ENCODE measurements at regions not wholly inside any gene's neighbourhood (a gene's known extent, or its start where the extent isn't known, plus 50 kb on each side); places are given as distances from the start of the nearest gene placed in this dataset.

DNA sequence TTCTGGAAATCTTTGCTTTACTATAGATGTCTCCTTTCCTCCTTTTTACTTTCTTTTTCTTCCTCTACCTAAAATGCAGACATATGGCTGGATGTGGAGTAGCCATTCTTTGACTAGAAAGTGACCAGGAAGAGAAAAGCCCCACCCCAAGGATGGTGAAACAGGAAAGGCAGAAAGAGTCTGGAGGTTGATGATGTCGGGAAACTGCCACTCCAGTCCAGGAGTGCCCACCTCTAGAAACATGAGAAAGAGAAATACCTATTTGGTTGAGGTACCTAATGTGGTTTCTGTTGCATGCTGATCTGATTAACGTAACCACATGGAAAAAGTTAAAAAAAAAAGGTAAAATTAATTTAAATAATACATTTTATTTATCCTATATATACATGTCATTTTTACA lies 55.2 kb upstream of the SSR3 start (continued):
- TF ChIP-seq ZBTB33 (IDR thresholded peaks at IDR 0.05; ENCODE audit: extremely low read depth, insufficient replicate concordance, low read length) (no peak), RAD21 (IDR thresholded peaks at IDR 0.05; ENCODE audit: low read depth) (no peak)

DNA sequence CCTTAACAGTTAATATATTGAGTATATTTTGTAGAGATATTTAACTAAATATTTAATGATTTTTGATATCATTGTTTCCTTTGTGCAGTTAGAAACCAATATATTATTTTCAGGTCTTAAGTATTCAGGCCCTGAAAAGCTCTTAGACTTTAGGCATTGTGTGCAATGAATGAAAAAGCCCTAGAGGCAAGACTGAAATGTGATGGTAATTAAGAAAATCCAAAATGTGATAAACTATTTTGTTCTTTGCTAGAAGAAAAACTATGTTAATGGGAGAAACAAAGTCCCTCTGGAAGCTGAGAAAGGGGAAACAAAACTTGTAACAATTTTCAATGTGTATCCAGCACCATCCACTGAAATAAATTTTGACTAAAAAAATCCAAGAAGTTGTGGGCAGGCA lies 54.6 kb upstream of the SSR3 start:
- H2AFZ ChIP-seq (ENCODE audit: low read depth, low read length, poor library complexity, severe bottlenecking) = no peak overlapping the region
- H3K4me1 ChIP-seq (ENCODE audit: control insufficient read depth in 1 of 2, insufficient read depth in 2 of 2, low read length in 2 of 2) = peaks cover 0 to 15% of the 10 kb centered on the region in 2 experiments; a peak in 3 of 4 replicates
- ATAC-seq = no peak
- H3K27me3 ChIP-seq (ENCODE audit: insufficient read depth, low read length) = no peaks in the 10 kb centered on the region
- ChIA-PET CTCF (no interaction called here), POLR2A (no interaction called here), RAD21 (ENCODE audit: low non-redundant PET in 1 of 2, low total read pairs in 2 of 2, uncharacterized antibody in 2 of 2, unreplicated experiment in 2 of 2) (no interaction called here)
- TF ChIP-seq FOSL1 (IDR thresholded peaks at IDR 0.05; ENCODE audit: low read depth) = no peak
- no peak for TF ChIP-seq SRF (IDR thresholded peaks at IDR 0.05; ENCODE audit: low read depth)
- TF ChIP-seq ZNF274 (IDR thresholded peaks at IDR 0.05; ENCODE audit: low read depth, low read length) = no peak
- no peak for TF ChIP-seq EZH2 (IDR thresholded peaks at IDR 0.05)
- no peak for TF ChIP-seq ZFX (IDR thresholded peaks at IDR 0.05)
- TF ChIP-seq CTCF (IDR thresholded peaks at IDR 0.05 in 2 of 3, conservative IDR thresholded peaks at IDR 0.05 in 1 of 3; ENCODE audit: borderline replicate concordance in 1 of 3, insufficient read depth in 1 of 3, low read depth in 2 of 3, low read length in 2 of 3) = no peak
- no peak for TF ChIP-seq EGR1 (IDR thresholded peaks at IDR 0.05; ENCODE audit: low read depth)
- TF ChIP-seq ELF1 (IDR thresholded peaks at IDR 0.05; ENCODE audit: borderline replicate concordance, low read depth) = no peak
- no peak for TF ChIP-seq ATF3 (IDR thresholded peaks at IDR 0.05)
- no peak for TF ChIP-seq POLR2AphosphoS5 (IDR thresholded peaks at IDR 0.05; ENCODE audit: low read depth, low read length)
- no peak for TF ChIP-seq POLR2A (IDR thresholded peaks at IDR 0.05; ENCODE audit: borderline replicate concordance, extremely low read depth, insufficient read depth, insufficient read length)
- no peak for TF ChIP-seq CEBPB (IDR thresholded peaks at IDR 0.05; ENCODE audit: low read depth)
- H3K4me2 ChIP-seq (ENCODE audit: low read length) = no peak overlapping the region
- H3K4me3 ChIP-seq (replicated peaks in 1 of 2; ENCODE audit: low read depth in 1 of 2, low read length in 2 of 2) = no peak overlapping the region
- no peaks in the 10 kb centered on the region for H4K20me1 ChIP-seq (ENCODE audit: insufficient read depth)
- H3K9me3 ChIP-seq (ENCODE audit: control insufficient read depth in 1 of 2, insufficient read depth in 1 of 2, low read depth in 1 of 2, low read length in 2 of 2) = no peaks in the 10 kb centered on the region
- H3K9me2 ChIP-seq (ENCODE audit: insufficient read depth) = no peaks in the 10 kb centered on the region; the same call in 1 of the 2 replicates
- H3K79me2 ChIP-seq (ENCODE audit: insufficient read depth, low read length) = no peaks in the 10 kb centered on the region
- H3K9ac ChIP-seq (ENCODE audit: low read length) = no peak overlapping the region
- no peaks in the 10 kb centered on the region for H3K36me3 ChIP-seq (ENCODE audit: control insufficient read depth in 1 of 2, insufficient read depth in 2 of 2, low read length in 2 of 2)
- H3K27ac ChIP-seq (ENCODE audit: low read depth, low read length) = no peak overlapping the region
- intact Hi-C loops (cut with micrococcal nuclease) = no loop called here
- no peak for DNase-seq (ENCODE audit: low read depth, low spot score)
- no TSS peak for BruUV-seq (replicated peaks)

Measured in HCT116 (cell line).